Peyer's patch (tissue), 4 donors: ENCODE measurements at regions not wholly inside any gene's neighbourhood (a gene's known extent, or its start where the extent isn't known, plus 50 kb on each side); places are given as distances from the start of the nearest gene placed in this dataset.

Experiments
- CTCF ChIP-seq, 6 experiments: fragments of 450-650 bp in 4 of 6; fragments of 200-600 bp in 2 of 6; sonication (generic) in 1 of 6; IDR thresholded peaks; one replicate each; pipeline ENCODE4 v1.5.1; 2017 to 2019; ENCODE audit warnings: antibody characterized with exemption in 6 of 6, mild to moderate bottlenecking in 3 of 6, moderate library complexity in 1 of 6
- POLR2A ChIP-seq, 2 donors: fragments of 450-650 bp; IDR thresholded peaks; one replicate each; pipeline ENCODE4 v1.5.1; 2017; ENCODE audit warnings: antibody characterized with exemption in 2 of 2, mild to moderate bottlenecking in 2 of 2, moderate library complexity in 2 of 2

GRCh38 chr4:181671672-181672071 lies 571.5 kb upstream of the TENM3 start:
- TF ChIP-seq CTCF (IDR thresholded peaks at IDR 0.05) (no peak), POLR2A (IDR thresholded peaks at IDR 0.05) (no peak)
